Suprapubic skin (tissue), 4 donors: ENCODE measurements at regions not wholly inside any gene's neighbourhood (a gene's known extent, or its start where the extent isn't known, plus 50 kb on each side); places are given as distances from the start of the nearest gene placed in this dataset.

Source experiments
- DNase-seq, 2 donors: peaks; one replicate each; pipeline ENCODE4 v3.0.0-alpha.2; 2019; ENCODE audit warnings: low spot score in 2 of 2
- H3K27ac ChIP-seq: fragments of 200-600 bp; sonication (generic); one replicate; pipeline ENCODE4 v1.5.1; 2019
- H3K27me3 ChIP-seq: fragments of 200-600 bp; sonication (generic); one replicate; pipeline ENCODE4 v1.5.1; 2019
- H3K36me3 ChIP-seq: fragments of 200-600 bp; sonication (generic); one replicate; pipeline ENCODE4 v1.5.1; 2019
- H3K4me1 ChIP-seq: fragments of 200-600 bp; sonication (generic); one replicate; pipeline ENCODE4 v1.5.1; 2019
- H3K4me3 ChIP-seq: fragments of 200-600 bp; sonication (generic); one replicate; pipeline ENCODE4 v1.5.1; 2019; ENCODE audit warnings: mild to moderate bottlenecking
- H3K9me3 ChIP-seq: fragments of 200-600 bp; sonication (generic); one replicate; pipeline ENCODE4 v1.5.1; 2019
- EP300 ChIP-seq: sonication (generic); formaldehyde crosslinking; IDR thresholded peaks from one replicate; pipeline ENCODE4 v1.6.1; 2017; ENCODE audit warnings: antibody characterized with exemption
- POLR2A ChIP-seq, 2 donors: fragments of 450-650 bp; IDR thresholded peaks; one replicate each; pipeline ENCODE4 v1.6.1; 2017; ENCODE audit warnings: antibody characterized with exemption in 2 of 2, mild to moderate bottlenecking in 2 of 2, moderate library complexity in 2 of 2
- POLR2AphosphoS5 ChIP-seq, 3 donors: sonication (generic); formaldehyde crosslinking; IDR thresholded peaks; one replicate each; pipeline ENCODE4 v1.6.1; 2017; ENCODE audit warnings: antibody characterized with exemption in 3 of 3
- WGBS: methylation state at CpG from one replicate; pipeline ENCODE4 v1.1.5; 2018; 5-methylcytosine and 5-hydroxymethylcytosine counted together
- TF ChIP-seq, protein P1 (sequence below), 2 donors: fragments of 200-600 bp in 1 of 2; fragments of 450-650 bp in 1 of 2; sonication (generic) in 1 of 2; IDR thresholded peaks; one replicate each; pipeline ENCODE4 v1.5.1; 2016 to 2019; ENCODE audit warnings: antibody characterized with exemption in 2 of 2, mild to moderate bottlenecking in 1 of 2, moderate library complexity in 1 of 2

DNA sequence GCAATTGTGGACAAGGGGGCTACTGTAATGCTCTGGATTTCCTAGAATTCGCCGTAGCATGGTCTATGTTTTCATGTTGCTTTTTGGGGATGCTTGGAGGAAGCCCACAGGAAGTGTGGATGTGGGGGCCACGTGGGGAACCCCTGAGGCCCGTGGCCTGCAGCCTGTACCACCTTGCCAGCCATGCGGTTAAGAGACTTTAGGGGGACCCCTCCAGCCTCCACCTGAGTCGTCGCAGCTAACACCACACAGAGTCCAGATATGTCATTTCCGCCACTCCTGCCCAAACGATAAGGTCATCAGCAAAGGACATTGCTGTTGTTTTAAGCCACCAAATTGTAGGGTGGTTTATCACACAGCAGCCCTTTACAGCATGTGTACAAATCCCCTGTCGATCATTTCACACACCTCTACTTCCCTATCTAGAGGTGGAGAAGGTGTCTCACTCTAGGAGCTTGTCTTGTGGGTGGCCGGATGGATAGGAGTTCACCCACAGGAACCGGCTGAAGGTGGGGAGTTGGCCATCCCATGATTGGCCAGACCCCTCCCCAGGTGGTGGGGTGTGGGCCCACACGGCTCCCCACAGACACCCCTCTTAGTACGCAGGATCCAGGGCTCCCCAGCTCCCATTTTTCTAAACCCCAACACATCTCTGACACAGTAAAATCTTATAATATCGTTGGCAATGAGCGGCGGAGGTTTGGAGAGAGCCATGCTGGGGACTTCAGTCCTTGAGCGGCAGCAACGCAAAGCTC, 226.7 kb downstream of the TEX29 start:
- Histone ChIP-seq H3K36me3 (no peaks in the 10 kb centered on the region), H3K27ac (no peak overlapping the region), H3K9me3 (no peaks in the 10 kb centered on the region), H3K4me3 (no peak overlapping the region), H3K27me3 (peaks cover 4% of the 10 kb centered on the region), H3K4me1 (no peaks in the 10 kb centered on the region)
- DNase-seq: peak in 1 of 2 donors; percentile 50
- TF ChIP-seq, protein P1, sequence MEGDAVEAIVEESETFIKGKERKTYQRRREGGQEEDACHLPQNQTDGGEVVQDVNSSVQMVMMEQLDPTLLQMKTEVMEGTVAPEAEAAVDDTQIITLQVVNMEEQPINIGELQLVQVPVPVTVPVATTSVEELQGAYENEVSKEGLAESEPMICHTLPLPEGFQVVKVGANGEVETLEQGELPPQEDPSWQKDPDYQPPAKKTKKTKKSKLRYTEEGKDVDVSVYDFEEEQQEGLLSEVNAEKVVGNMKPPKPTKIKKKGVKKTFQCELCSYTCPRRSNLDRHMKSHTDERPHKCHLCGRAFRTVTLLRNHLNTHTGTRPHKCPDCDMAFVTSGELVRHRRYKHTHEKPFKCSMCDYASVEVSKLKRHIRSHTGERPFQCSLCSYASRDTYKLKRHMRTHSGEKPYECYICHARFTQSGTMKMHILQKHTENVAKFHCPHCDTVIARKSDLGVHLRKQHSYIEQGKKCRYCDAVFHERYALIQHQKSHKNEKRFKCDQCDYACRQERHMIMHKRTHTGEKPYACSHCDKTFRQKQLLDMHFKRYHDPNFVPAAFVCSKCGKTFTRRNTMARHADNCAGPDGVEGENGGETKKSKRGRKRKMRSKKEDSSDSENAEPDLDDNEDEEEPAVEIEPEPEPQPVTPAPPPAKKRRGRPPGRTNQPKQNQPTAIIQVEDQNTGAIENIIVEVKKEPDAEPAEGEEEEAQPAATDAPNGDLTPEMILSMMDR (IDR thresholded peaks at IDR 0.05): no peak
- no peak for TF ChIP-seq EP300
- TF ChIP-seq POLR2AphosphoS5 (IDR thresholded peaks at IDR 0.05): no peak
- no peak for TF ChIP-seq POLR2A (IDR thresholded peaks at IDR 0.05)
- 84% methylated on average over 19 of the region's 19 CpGs for WGBS

DNA sequence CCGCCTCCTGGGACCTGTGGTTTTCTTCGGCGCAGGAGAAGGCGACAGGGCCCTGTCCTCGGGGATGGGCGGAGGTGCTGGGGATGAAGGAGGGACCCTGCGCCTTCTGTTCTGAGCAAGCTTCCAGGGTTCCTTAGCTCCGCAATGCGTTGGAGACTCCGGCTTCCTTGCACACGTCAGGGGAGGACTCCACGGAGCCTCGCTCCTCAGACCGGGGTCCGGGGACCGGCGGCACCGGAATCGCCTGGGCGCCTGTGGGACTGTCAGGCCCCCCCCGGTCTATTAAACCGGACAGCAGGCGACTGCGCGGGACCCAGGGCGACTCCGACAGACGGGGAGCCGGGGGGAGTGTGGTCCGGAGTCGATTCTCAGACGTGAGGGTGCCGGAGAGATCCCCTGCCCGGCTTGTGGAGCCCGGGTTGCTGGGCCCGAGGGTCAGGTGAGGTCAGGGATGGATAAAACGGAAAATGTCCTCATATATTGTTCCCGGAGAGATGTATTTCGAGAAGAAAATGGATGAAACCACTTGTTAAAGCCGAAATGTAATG, 227.4 kb downstream of the TEX29 start:
- TF ChIP-seq, protein P1 (IDR thresholded peaks at IDR 0.05): no peak
- TF ChIP-seq EP300: no peak
- TF ChIP-seq POLR2AphosphoS5 (IDR thresholded peaks at IDR 0.05): no peak
- no peak for TF ChIP-seq POLR2A (IDR thresholded peaks at IDR 0.05)
- Histone ChIP-seq H3K36me3 (no peaks in the 10 kb centered on the region), H3K27me3 (peaks cover 4% of the 10 kb centered on the region), H3K9me3 (no peaks in the 10 kb centered on the region), H3K27ac (no peak overlapping the region), H3K4me3 (no peak overlapping the region), H3K4me1 (no peaks in the 10 kb centered on the region)
- no peak for DNase-seq
- WGBS: 97% methylated on average over 37 of the region's 40 CpGs

DNA sequence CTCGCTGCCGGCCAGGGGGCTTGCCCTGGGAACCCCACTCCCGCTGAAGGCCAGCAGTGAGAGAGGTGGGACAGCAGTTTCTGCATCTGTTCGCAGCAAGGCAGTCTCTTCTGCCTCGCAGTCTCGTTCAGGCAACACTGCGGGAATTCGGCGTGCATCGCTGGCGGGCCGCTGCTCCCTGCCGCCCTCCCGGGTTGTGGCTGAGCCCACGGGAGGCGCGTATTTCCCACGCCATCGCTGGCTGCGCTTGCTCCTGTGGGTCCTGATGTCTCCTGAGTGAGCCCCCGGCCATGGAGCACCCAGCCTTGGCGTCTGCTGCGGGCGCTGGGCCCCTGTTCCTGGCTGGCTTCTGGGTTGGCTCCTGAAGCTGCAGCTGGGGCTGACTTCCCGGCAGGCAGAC, 227.9 kb downstream of the TEX29 start:
- H3K27ac ChIP-seq: no peak overlapping the region
- H3K4me1 ChIP-seq: no peaks in the 10 kb centered on the region
- TF ChIP-seq POLR2AphosphoS5 (IDR thresholded peaks at IDR 0.05) (no peak), POLR2A (IDR thresholded peaks at IDR 0.05) (no peak), EP300 (no peak)
- TF ChIP-seq, protein P1 (IDR thresholded peaks at IDR 0.05): no peak
- no peaks in the 10 kb centered on the region for H3K36me3 ChIP-seq
- H3K9me3 ChIP-seq: no peaks in the 10 kb centered on the region
- no peak overlapping the region for H3K4me3 ChIP-seq
- peaks cover 4% of the 10 kb centered on the region for H3K27me3 ChIP-seq
- no peak for DNase-seq
- WGBS: 86% methylated on average over 25 of the region's 25 CpGs

DNA sequence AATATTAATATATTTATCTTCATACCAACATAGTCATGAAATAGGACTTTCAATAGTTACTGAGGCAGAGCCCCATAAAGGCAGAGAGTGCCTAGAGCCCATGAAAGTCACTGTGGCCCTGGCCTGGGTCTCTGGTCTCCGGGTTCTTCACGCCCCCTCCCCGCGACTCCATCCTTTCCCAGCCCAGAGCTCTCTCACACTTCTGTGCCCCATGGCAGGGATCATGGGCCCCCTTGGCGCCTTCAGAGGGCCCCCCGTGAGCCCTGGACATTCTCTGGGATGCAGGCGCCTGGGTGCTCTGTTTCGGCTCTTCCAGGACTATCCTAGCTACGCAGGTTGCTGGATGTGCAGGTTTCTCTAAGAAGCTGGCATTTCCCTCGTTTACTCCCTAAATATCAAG, 228.4 kb downstream of the TEX29 start:
- Histone ChIP-seq H3K4me3 (no peak overlapping the region), H3K27me3 (peaks cover 4% of the 10 kb centered on the region), H3K36me3 (no peaks in the 10 kb centered on the region), H3K9me3 (no peaks in the 10 kb centered on the region), H3K27ac (no peak overlapping the region), H3K4me1 (no peaks in the 10 kb centered on the region)
- DNase-seq: no peak
- 87% methylated on average over 10 of the region's 10 CpGs for WGBS
- TF ChIP-seq, protein P1 (IDR thresholded peaks at IDR 0.05): no peak
- TF ChIP-seq EP300: no peak
- TF ChIP-seq POLR2AphosphoS5 (IDR thresholded peaks at IDR 0.05): no peak
- no peak for TF ChIP-seq POLR2A (IDR thresholded peaks at IDR 0.05)

DNA sequence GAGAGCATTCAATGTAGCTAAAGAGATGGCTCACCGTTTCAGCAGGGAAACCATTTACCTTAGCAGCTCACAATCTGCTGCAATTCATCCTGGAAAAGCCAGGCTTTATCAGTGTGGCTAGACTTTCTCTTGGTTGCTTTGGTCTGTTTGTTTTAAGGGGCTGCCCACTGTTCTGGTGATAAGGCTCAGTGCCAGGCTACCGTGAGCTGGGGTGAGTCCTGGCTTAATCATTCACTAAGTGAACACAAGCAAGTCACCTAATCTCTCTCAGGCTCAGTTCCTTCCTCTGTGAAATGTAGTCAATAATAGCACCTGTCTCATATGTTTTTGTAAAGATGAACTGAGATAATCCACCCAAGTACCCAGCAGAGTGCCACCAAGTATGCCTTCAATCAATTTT, 229.0 kb downstream of the TEX29 start:
- no peak overlapping the region for H3K4me3 ChIP-seq
- peaks cover 4% of the 10 kb centered on the region for H3K27me3 ChIP-seq
- TF ChIP-seq POLR2A (IDR thresholded peaks at IDR 0.05) (no peak), POLR2AphosphoS5 (IDR thresholded peaks at IDR 0.05) (no peak)
- H3K4me1 ChIP-seq: no peaks in the 10 kb centered on the region
- no peaks in the 10 kb centered on the region for H3K9me3 ChIP-seq
- H3K27ac ChIP-seq: no peak overlapping the region
- H3K36me3 ChIP-seq: no peaks in the 10 kb centered on the region
- DNase-seq: no peak
- 46% methylated on average over 2 of the region's 2 CpGs for WGBS
